ENCODE measurements at regions not wholly inside any gene's neighbourhood (a gene's known extent, or its start where the extent isn't known, plus 50 kb on each side); places are given as distances from the start of the nearest gene placed in this dataset.

DNA sequence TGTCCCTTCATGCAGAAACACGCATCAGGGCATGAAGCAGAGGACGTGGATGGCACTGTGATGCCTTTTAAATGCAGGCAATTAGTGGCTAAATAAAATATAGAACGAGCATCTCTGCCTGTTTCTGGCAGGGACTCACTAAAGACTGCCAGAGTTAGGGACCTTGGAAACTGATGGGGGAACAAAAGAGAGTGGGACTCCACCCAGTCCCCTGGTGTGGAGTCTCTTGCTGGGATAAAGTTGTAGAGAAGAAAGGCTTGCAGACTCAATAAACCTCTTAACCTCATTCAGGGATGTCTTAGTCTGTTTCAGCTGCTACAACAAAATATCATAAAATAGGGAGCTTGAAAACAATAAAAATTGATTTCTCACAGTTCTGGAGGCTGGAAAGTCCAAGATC, 87.6 kb upstream of the ARAP3 start:
- Histone ChIP-seq H4K20me1 (ENCODE audit: insufficient read depth, low read length) (no peaks in the 10 kb centered on the region), H3K79me2 (ENCODE audit: insufficient read depth, low read depth, low read length) (no peaks in the 10 kb centered on the region), H3K9me2 (ENCODE audit: insufficient read depth, low read length) (no peaks in the 10 kb centered on the region), H2AFZ (ENCODE audit: low read length) (no peak overlapping the region), H3K9me3 (ENCODE audit: low read length) (no peaks in the 10 kb centered on the region), H3K4me1 (ENCODE audit: insufficient read depth, low read length, poor library complexity, severe bottlenecking) (no peaks in the 10 kb centered on the region), H3K4me3 (ENCODE audit: low read depth, low read length, poor library complexity, severe bottlenecking) (no peak overlapping the region), H3K4me2 (ENCODE audit: low read length) (no peak overlapping the region), H3K27ac (ENCODE audit: low read depth, low read length, poor library complexity, severe bottlenecking) (no peak overlapping the region), H3K36me3 (ENCODE audit: insufficient read depth, low read length) (no peaks in the 10 kb centered on the region)
- no peak for TF ChIP-seq EZH2phosphoT487 (IDR thresholded peaks at IDR 0.05; ENCODE audit: borderline replicate concordance, low read depth, low read length)
- TF ChIP-seq, protein P1, sequence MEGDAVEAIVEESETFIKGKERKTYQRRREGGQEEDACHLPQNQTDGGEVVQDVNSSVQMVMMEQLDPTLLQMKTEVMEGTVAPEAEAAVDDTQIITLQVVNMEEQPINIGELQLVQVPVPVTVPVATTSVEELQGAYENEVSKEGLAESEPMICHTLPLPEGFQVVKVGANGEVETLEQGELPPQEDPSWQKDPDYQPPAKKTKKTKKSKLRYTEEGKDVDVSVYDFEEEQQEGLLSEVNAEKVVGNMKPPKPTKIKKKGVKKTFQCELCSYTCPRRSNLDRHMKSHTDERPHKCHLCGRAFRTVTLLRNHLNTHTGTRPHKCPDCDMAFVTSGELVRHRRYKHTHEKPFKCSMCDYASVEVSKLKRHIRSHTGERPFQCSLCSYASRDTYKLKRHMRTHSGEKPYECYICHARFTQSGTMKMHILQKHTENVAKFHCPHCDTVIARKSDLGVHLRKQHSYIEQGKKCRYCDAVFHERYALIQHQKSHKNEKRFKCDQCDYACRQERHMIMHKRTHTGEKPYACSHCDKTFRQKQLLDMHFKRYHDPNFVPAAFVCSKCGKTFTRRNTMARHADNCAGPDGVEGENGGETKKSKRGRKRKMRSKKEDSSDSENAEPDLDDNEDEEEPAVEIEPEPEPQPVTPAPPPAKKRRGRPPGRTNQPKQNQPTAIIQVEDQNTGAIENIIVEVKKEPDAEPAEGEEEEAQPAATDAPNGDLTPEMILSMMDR (conservative IDR thresholded peaks at IDR 0.05; ENCODE audit: low read length): no peak
- BruUV-seq (replicated peaks): no TSS peak
- no peak for DNase-seq (ENCODE audit: low spot score)
- ChIA-PET CTCF (ENCODE audit: unreplicated experiment) (interaction anchor here (0.8 kb wide), 1 partner anchor 111 kb away, joined by 3 read pairs; no protein-coding TSS in a partner anchor), POLR2A (no interaction called here)
- intact Hi-C loops (cut with micrococcal nuclease; ENCODE audit: unreplicated experiment): no loop called here

DNA sequence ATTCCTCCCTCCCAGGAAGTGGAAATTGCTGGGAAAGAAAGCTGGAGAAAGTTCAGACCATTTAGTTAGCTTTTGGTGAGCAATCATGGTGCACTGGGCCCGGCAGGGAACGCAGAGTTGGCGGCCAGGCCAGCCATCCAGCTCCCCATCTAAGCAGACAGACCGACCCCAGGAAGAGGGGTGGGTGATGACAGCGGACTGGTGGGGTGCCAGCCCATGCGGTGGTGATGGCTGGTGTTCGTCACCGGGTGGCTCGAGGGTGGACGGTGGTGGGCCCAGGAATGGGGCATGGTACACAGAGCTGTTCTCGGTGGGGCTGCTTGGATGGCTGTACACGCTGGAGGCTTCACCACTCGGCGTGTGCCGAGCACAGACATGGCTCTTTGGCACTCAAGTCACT, 85.6 kb upstream of the ARAP3 start:
- H3K4me3 ChIP-seq (ENCODE audit: low read depth, low read length, poor library complexity, severe bottlenecking): no peak overlapping the region
- CTCF ChIA-PET (ENCODE audit: unreplicated experiment): no interaction called here
- intact Hi-C loops (cut with micrococcal nuclease; ENCODE audit: unreplicated experiment): no loop called here
- no peaks in the 10 kb centered on the region for H3K36me3 ChIP-seq (ENCODE audit: insufficient read depth, low read length)
- no peak overlapping the region for H3K4me2 ChIP-seq (ENCODE audit: low read length)
- no peak for DNase-seq (ENCODE audit: low spot score)
- H2AFZ ChIP-seq (ENCODE audit: low read length): no peak overlapping the region
- BruUV-seq (replicated peaks): no TSS peak
- no peaks in the 10 kb centered on the region for H3K4me1 ChIP-seq (ENCODE audit: insufficient read depth, low read length, poor library complexity, severe bottlenecking)
- no peaks in the 10 kb centered on the region for H3K9me3 ChIP-seq (ENCODE audit: low read length)
- H3K79me2 ChIP-seq (ENCODE audit: insufficient read depth, low read depth, low read length): no peaks in the 10 kb centered on the region
- no peak for TF ChIP-seq EZH2phosphoT487 (IDR thresholded peaks at IDR 0.05; ENCODE audit: borderline replicate concordance, low read depth, low read length)
- POLR2A ChIA-PET: interaction anchor here (0.6 kb wide), 1 partner anchor 93 kb away, joined by 4 read pairs; no protein-coding TSS in a partner anchor
- no peaks in the 10 kb centered on the region for H3K9me2 ChIP-seq (ENCODE audit: insufficient read depth, low read length)
- H4K20me1 ChIP-seq (ENCODE audit: insufficient read depth, low read length): no peaks in the 10 kb centered on the region
- no peak overlapping the region for H3K27ac ChIP-seq (ENCODE audit: low read depth, low read length, poor library complexity, severe bottlenecking)

DNA sequence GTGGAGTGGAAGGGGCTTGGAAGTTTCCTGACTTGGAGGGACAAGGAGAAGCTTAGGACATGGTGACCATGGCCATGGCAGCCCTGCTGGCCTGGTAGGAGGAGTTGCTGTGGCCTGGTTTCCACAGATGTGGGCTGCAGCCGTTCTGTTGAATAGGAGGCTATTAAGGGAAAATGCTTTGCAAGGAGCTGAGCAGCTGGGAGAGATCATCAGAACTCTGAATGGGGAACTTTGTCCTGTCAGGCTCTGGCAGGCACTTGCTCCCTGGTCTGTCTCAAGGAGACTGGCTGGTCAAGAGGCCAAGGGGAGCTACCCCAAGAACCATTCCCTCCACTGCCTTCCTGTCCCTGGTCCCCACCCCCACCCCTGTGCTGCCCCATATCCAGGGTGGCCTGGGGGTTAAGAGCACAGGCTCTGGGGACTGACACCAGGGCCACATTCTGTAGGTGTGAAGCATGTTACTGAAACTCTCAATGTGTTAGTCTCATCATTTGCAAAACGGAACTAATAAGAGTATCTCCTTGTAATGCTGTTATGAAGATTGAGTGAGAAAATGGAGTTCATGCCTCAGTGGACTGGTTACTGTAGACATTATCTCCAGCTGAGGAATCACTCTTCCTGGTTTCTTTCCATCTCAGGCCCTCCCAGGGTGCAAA, 84.0 kb upstream of the ARAP3 start:
- no peaks in the 10 kb centered on the region for H3K36me3 ChIP-seq (ENCODE audit: insufficient read depth, low read length)
- H3K9me2 ChIP-seq (ENCODE audit: insufficient read depth, low read length): no peaks in the 10 kb centered on the region
- BruUV-seq (replicated peaks): no TSS peak
- H2AFZ ChIP-seq (ENCODE audit: low read length): no peak overlapping the region
- no peaks in the 10 kb centered on the region for H3K79me2 ChIP-seq (ENCODE audit: insufficient read depth, low read depth, low read length)
- no peaks in the 10 kb centered on the region for H3K4me1 ChIP-seq (ENCODE audit: insufficient read depth, low read length, poor library complexity, severe bottlenecking)
- ChIA-PET POLR2A (no interaction called here), CTCF (ENCODE audit: unreplicated experiment) (interaction anchor here (0.5 kb wide), 1 partner anchor 13 kb away, joined by 3 read pairs; no protein-coding TSS in a partner anchor)
- H3K9me3 ChIP-seq (ENCODE audit: low read length): no peaks in the 10 kb centered on the region
- no peak for TF ChIP-seq EZH2phosphoT487 (IDR thresholded peaks at IDR 0.05; ENCODE audit: borderline replicate concordance, low read depth, low read length)
- TF ChIP-seq, protein P1 (conservative IDR thresholded peaks at IDR 0.05; ENCODE audit: low read length): no peak
- H3K27ac ChIP-seq (ENCODE audit: low read depth, low read length, poor library complexity, severe bottlenecking): no peak overlapping the region
- no peak overlapping the region for H3K4me2 ChIP-seq (ENCODE audit: low read length)
- no peak overlapping the region for H3K4me3 ChIP-seq (ENCODE audit: low read depth, low read length, poor library complexity, severe bottlenecking)
- intact Hi-C loops (cut with micrococcal nuclease; ENCODE audit: unreplicated experiment): no loop called here
- DNase-seq (ENCODE audit: low spot score): no peak
- H4K20me1 ChIP-seq (ENCODE audit: insufficient read depth, low read length): no peaks in the 10 kb centered on the region
